Germinal center (tissue), 1 donor: ENCODE measurements at regions not wholly inside any gene's neighbourhood (a gene's known extent, or its start where the extent isn't known, plus 50 kb on each side); places are given as distances from the start of the nearest gene placed in this dataset.
"Not testable (repeated sequence)": the region's sequence is repeated elsewhere in the genome, so short reads cannot be mapped to it uniquely, and the experiment has no call there.

Experiments
- DNase-seq: peaks from one replicate; pipeline ENCODE4 v3.0.0; 2012; ENCODE audit warnings: mixed read lengths, low spot score

- DNase-seq: no peak
Measured at GRCh38 chr14:23694949-23695663, 58.9 kb downstream of the DHRS2 start.

DNA sequence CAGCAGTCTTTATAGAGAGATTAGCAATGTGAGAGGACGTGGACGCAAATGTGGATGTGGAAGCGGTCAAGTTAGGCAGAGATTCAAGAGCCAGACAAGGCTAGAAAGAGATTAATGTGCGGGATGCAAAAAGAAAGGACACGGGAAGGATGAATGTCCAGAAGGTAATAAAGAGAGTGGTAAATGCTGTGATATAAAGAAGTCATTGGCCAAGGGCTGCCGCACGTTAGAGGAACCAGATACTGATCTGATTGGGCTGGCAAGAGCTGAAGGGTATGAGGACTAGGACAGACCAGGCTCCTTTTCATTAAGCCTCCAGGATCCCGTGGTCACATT is 59.5 kb downstream of the DHRS2 start:
- DNase-seq: no peak

- no peak for DNase-seq
Measured at GRCh38 chr14:23696701-23697239, 60.6 kb downstream of the DHRS2 start.

GRCh38 chr14:23697680-23698079 is 61.5 kb downstream of the DHRS2 start:
- no peak for DNase-seq

DNA sequence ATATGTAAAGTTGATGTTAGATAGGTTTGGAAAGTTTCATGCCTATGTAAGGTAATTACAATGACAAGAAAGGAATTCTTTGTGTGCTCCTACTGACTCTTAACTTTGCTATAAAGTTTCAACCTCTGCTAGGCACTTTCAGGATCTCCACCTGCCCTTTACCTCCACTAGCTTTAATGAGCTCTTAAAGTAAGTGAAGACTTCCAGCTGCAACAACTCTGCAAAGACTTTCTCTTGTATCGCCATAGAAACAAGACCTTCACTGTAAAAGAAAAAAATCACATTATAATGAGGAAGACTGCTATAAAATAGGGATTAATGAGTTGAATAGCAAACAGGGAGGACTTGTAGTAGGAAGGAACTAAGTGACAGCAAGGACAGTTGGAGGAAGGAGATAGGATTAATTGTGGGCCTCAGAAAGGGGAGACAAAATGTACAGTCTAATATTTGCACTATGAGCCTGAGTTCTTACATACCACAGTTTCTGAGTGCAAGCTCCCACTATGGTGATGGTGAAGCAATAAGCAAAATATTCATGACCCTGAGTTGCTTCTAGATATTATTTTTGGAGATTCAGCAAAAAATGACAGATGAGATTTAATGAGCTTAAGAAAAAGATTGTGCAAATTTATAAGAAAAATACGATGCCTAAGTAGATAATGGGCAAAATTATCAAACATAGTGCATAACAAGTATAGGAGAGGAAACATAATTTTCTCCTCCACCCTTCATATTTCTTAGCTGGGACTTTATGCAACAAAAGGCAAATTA is 66.7 kb downstream of the DHRS2 start:
- DNase-seq: no peak

GRCh38 chr14:23704890-23705289 is 68.7 kb downstream of the DHRS2 start:
- DNase-seq: no peak

GRCh38 chr14:23707415-23707814 is 71.3 kb downstream of the DHRS2 start:
- no peak for DNase-seq

GRCh38 chr14:23708343-23708742 is 72.2 kb downstream of the DHRS2 start:
- DNase-seq: no peak

DNA sequence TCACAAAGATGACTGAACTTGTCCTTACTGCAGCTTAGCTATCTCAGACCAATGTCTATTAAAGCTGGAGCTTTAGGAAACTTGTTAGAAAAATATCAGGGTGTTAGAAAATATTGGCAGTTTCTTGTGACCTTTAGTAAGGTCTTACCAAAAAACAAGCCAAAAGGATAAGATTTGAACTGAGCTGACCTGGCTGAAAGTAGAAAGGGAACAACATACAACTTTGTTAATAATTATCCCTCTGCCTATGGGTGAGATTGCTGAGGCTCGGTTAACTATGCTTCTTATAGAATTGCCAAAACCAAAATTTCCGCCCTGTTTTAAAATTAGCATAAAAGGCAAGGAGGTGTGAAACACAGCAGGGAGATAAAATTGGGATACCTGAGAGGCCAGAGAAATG is 73.8 kb downstream of the DHRS2 start:
- DNase-seq: no peak

- no peak for DNase-seq
Measured at GRCh38 chr14:23712287-23712686, 76.1 kb downstream of the DHRS2 start.

- no peak for DNase-seq
Measured at GRCh38 chr14:23719225-23719985, 83.2 kb downstream of the DHRS2 start.

DNA sequence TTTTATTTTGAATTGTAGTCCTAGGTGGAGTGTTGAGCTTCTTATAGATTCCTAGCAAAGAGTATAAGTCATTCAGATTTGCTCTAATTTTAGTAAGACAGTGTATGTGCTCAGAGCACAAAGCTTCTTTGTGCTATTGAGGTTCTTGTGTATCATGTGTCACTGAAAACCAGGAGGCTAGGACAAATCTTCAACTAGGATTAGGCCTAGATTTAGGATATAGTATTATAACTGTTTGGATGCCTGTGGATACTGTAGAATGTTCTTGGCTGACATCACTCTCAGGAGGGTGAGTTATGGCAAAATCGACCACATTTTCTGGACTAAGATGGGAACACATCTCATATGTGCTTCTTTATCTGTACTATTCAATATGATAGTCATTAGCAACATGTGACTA is 86.5 kb downstream of the DHRS2 start:
- no peak for DNase-seq

DNA sequence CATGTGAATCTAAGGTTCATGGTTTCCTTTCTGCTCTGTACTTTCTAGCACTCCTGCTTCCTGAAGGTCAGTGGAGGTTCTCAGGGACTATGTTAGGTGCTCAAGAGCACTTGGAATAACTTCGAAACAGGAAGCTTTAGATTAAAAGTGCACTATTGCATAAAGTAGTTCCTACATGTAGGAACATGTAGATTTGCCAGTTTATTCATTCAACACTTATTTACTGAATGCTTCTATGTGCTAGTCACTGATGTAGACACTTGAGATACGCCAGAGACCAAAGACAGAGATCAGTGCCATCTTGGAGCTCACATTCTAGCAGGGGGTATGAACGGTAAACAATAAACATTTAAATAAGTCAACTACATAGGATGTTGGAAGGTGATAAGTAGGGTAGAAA is 87.7 kb downstream of the DHRS2 start:
- DNase-seq: no peak

- DNase-seq: no peak
Measured at GRCh38 chr14:23725528-23725927, 89.4 kb downstream of the DHRS2 start.

GRCh38 chr14:23725980-23726710 is 90.0 kb downstream of the DHRS2 start:
- no peak for DNase-seq

- DNase-seq: peak; percentile 20
Measured at GRCh38 chr14:23727566-23728335, 91.6 kb downstream of the DHRS2 start.

- DNase-seq: no peak
Measured at GRCh38 chr14:23728791-23729190, 92.6 kb downstream of the DHRS2 start.

- DNase-seq: no peak
Measured at GRCh38 chr14:23729720-23730387, 93.7 kb downstream of the DHRS2 start.

- no peak for DNase-seq
Measured at GRCh38 chr14:23735394-23735793, 99.2 kb downstream of the DHRS2 start.

DNA sequence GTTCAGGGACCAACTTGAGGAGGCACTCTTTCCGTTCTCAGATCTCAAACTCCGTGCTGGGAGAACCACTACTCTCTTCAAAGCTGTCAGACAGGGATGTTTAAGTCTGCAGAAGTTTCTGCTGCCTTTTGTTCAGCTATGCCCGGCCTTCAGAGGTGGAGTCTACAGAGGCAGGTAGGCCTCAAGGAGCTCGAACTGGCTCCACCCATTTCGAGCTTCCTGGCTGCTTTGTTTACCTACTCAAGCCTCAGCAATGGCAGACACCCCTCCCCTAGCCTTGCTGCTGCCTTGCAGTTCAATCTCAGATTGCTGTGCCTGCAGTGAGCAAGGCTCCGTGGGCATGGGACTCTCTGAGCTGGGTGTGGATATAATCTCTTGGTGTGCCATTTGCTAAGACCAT is 108.2 kb downstream of the DHRS2 start:
- DNase-seq: not testable (repeated sequence)

- DNase-seq: no peak
Measured at GRCh38 chr14:23750357-23750756, 114.2 kb downstream of the DHRS2 start.
